ENCODE measurements at regions not wholly inside any gene's neighbourhood (a gene's known extent, or its start where the extent isn't known, plus 50 kb on each side); places are given as distances from the start of the nearest gene placed in this dataset.
"Not testable (repeated sequence)": the region's sequence is repeated elsewhere in the genome, so short reads cannot be mapped to it uniquely, and the experiment has no call there.

DNA sequence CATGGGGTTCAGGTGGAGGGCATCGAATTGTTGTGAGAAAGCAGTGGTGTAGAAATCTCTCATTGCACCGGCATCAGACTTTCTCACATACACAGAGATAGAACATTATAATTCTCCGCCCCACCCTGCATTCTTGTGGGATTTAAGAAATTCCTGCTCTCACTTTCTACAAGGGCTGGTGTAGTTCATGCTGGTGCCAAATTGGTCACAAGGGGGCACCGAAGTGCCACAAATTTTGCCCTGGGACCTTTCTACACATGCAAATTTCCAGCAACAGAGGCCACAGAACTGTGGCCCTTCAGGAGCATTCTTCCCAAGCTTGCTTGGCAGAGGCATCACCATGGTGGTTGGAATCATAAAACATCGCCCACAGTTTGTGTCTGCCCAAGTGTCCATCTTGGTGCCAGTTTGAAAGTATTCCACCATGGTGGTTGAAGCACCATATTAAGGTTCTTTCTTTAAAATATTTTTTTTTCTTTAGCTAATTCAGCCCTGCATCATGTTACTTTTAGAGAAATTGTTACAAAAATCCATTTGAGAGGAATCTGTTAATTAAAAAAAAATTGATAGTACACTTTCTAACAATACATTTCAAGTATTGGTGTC is 521.2 kb upstream of the FANCL start:
- no peak overlapping the region for H3K4me3 ChIP-seq (ENCODE audit: low read depth, low read length, poor library complexity, severe bottlenecking)
- H3K36me3 ChIP-seq (ENCODE audit: insufficient read depth, low read length), result no peaks in the 10 kb centered on the region
- H3K27me3 ChIP-seq (ENCODE audit: insufficient read depth, low read length), result no peaks in the 10 kb centered on the region
- no peak for TF ChIP-seq EZH2 (IDR thresholded peaks at IDR 0.05; ENCODE audit: borderline replicate concordance, low read length)
- TF ChIP-seq, protein P1, sequence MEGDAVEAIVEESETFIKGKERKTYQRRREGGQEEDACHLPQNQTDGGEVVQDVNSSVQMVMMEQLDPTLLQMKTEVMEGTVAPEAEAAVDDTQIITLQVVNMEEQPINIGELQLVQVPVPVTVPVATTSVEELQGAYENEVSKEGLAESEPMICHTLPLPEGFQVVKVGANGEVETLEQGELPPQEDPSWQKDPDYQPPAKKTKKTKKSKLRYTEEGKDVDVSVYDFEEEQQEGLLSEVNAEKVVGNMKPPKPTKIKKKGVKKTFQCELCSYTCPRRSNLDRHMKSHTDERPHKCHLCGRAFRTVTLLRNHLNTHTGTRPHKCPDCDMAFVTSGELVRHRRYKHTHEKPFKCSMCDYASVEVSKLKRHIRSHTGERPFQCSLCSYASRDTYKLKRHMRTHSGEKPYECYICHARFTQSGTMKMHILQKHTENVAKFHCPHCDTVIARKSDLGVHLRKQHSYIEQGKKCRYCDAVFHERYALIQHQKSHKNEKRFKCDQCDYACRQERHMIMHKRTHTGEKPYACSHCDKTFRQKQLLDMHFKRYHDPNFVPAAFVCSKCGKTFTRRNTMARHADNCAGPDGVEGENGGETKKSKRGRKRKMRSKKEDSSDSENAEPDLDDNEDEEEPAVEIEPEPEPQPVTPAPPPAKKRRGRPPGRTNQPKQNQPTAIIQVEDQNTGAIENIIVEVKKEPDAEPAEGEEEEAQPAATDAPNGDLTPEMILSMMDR (IDR thresholded peaks at IDR 0.05; ENCODE audit: low read length), result peak; percentile 73
- H3K79me2 ChIP-seq (ENCODE audit: insufficient read depth, low read length), result no peaks in the 10 kb centered on the region
- H2AFZ ChIP-seq (ENCODE audit: low read length), result no peak overlapping the region
- no peaks in the 10 kb centered on the region for H3K9me3 ChIP-seq (ENCODE audit: low read length)
- no peaks in the 10 kb centered on the region for H4K20me1 ChIP-seq (ENCODE audit: insufficient read depth, low read length)
- no peaks in the 10 kb centered on the region for H3F3A ChIP-seq (ENCODE audit: insufficient read depth, low read length)
- H3K9ac ChIP-seq (ENCODE audit: low read length), result no peak overlapping the region
- H3K27ac ChIP-seq (ENCODE audit: low read depth, low read length, poor library complexity, severe bottlenecking), result no peak overlapping the region
- H3K4me1 ChIP-seq (ENCODE audit: insufficient read depth, low read length, severe bottlenecking), result no peaks in the 10 kb centered on the region
- no peak overlapping the region for H3K4me2 ChIP-seq (ENCODE audit: low read length)
- no peaks in the 10 kb centered on the region for H3K9me2 ChIP-seq (ENCODE audit: low read depth, low read length)

DNA sequence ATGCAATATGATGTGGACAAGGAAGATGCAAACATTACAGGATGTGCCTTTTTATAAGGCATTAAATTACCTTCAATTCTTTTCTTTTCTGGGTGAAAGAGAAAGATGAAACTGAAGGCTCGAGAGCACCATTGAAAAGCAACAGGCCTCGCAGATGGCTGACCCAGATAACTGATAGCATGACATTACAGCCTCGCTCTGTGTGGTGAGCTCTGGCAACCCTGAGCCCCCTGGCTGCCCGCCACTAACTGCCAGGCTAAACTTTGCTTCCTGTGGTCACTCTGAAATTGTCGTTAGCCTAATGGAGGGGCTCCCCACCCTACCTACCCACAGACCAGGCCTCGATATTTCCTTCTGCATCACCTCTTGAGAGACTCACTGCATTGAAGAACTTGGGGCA is 516.8 kb upstream of the FANCL start:
- H3K4me2 ChIP-seq (ENCODE audit: low read length), result no peak overlapping the region
- H3F3A ChIP-seq (ENCODE audit: insufficient read depth, low read length), result no peaks in the 10 kb centered on the region
- no peaks in the 10 kb centered on the region for H3K9me3 ChIP-seq (ENCODE audit: low read length)
- TF ChIP-seq EZH2 (IDR thresholded peaks at IDR 0.05; ENCODE audit: borderline replicate concordance, low read length), result no peak
- TF ChIP-seq, protein P1 (IDR thresholded peaks at IDR 0.05; ENCODE audit: low read length), result no peak
- no peak overlapping the region for H3K9ac ChIP-seq (ENCODE audit: low read length)
- H3K4me1 ChIP-seq (ENCODE audit: insufficient read depth, low read length, severe bottlenecking), result no peaks in the 10 kb centered on the region
- no peaks in the 10 kb centered on the region for H3K9me2 ChIP-seq (ENCODE audit: low read depth, low read length)
- H3K36me3 ChIP-seq (ENCODE audit: insufficient read depth, low read length), result no peaks in the 10 kb centered on the region
- no peaks in the 10 kb centered on the region for H4K20me1 ChIP-seq (ENCODE audit: insufficient read depth, low read length)
- H3K79me2 ChIP-seq (ENCODE audit: insufficient read depth, low read length), result no peaks in the 10 kb centered on the region
- H2AFZ ChIP-seq (ENCODE audit: low read length), result no peak overlapping the region
- H3K27ac ChIP-seq (ENCODE audit: low read depth, low read length, poor library complexity, severe bottlenecking), result no peak overlapping the region
- no peak overlapping the region for H3K4me3 ChIP-seq (ENCODE audit: low read depth, low read length, poor library complexity, severe bottlenecking)
- no peaks in the 10 kb centered on the region for H3K27me3 ChIP-seq (ENCODE audit: insufficient read depth, low read length)

DNA sequence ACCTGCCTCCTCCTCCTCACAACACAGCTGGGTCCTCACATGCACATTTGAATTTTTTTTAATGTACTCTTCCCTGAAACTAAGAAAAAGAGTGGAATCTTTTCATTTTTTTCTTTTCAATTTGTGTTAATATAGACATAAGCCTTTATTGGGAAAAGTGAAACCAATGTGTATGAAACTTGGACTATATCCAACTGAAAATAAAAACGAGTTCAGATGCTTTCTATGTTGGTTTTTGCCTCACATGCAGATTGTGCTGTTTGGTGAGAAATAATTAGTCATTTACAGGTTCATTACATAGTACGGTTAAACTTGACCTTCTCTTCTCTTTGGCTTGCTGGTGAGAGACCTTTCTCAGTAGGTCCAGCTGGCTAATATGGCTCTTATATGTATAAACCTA is 515.2 kb upstream of the FANCL start:
- no peaks in the 10 kb centered on the region for H3K4me1 ChIP-seq (ENCODE audit: insufficient read depth, low read length, severe bottlenecking)

DNA sequence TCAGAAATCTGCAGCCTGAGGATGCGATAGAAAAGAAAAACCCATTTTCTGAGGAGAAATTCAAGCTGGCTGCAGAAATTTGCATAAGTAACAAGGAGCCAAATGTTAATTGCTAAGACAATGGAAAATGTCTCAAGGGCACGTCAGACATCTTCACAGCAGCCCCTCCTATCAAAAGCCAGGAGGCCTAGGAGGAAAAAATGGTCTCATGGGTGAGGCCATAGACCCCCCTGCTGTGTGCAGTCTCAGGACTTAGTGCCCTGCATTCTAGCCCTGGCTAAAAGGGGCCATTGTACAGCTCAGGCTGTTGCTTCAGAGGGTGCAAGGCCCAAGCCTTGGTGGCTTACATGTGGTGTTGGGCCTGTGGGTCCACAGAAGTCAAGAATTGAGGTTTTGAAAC is 511.4 kb upstream of the FANCL start:
- H4K20me1 ChIP-seq (ENCODE audit: insufficient read depth, low read length); H3K36me3 ChIP-seq (ENCODE audit: insufficient read depth, low read length); H3K4me1 ChIP-seq (ENCODE audit: insufficient read depth, low read length, severe bottlenecking); H3F3A ChIP-seq (ENCODE audit: insufficient read depth, low read length); H3K4me3 ChIP-seq (ENCODE audit: low read depth, low read length, poor library complexity, severe bottlenecking); H3K79me2 ChIP-seq (ENCODE audit: insufficient read depth, low read length); H3K4me2 ChIP-seq (ENCODE audit: low read length); H3K9ac ChIP-seq (ENCODE audit: low read length); H3K27me3 ChIP-seq (ENCODE audit: insufficient read depth, low read length); H3K27ac ChIP-seq (ENCODE audit: low read depth, low read length, poor library complexity, severe bottlenecking); H3K9me2 ChIP-seq (ENCODE audit: low read depth, low read length); H2AFZ ChIP-seq (ENCODE audit: low read length); H3K9me3 ChIP-seq (ENCODE audit: low read length): not testable (repeated sequence)

More for the DNA sequence above, 515.2 kb upstream of the FANCL start:
- TF ChIP-seq, protein P1 (IDR thresholded peaks at IDR 0.05; ENCODE audit: low read length), result no peak
- TF ChIP-seq EZH2 (IDR thresholded peaks at IDR 0.05; ENCODE audit: borderline replicate concordance, low read length), result no peak
- H4K20me1 ChIP-seq (ENCODE audit: insufficient read depth, low read length), result no peaks in the 10 kb centered on the region
- H3K9me3 ChIP-seq (ENCODE audit: low read length), result no peaks in the 10 kb centered on the region
- H3K9ac ChIP-seq (ENCODE audit: low read length), result no peak overlapping the region
- no peak overlapping the region for H3K4me3 ChIP-seq (ENCODE audit: low read depth, low read length, poor library complexity, severe bottlenecking)
- H2AFZ ChIP-seq (ENCODE audit: low read length), result no peak overlapping the region
- no peaks in the 10 kb centered on the region for H3K36me3 ChIP-seq (ENCODE audit: insufficient read depth, low read length)
- no peaks in the 10 kb centered on the region for H3K79me2 ChIP-seq (ENCODE audit: insufficient read depth, low read length)
- no peak overlapping the region for H3K27ac ChIP-seq (ENCODE audit: low read depth, low read length, poor library complexity, severe bottlenecking)
- H3K9me2 ChIP-seq (ENCODE audit: low read depth, low read length), result no peaks in the 10 kb centered on the region
- H3K27me3 ChIP-seq (ENCODE audit: insufficient read depth, low read length), result no peaks in the 10 kb centered on the region
- no peaks in the 10 kb centered on the region for H3F3A ChIP-seq (ENCODE audit: insufficient read depth, low read length)
- no peak overlapping the region for H3K4me2 ChIP-seq (ENCODE audit: low read length)

DNA sequence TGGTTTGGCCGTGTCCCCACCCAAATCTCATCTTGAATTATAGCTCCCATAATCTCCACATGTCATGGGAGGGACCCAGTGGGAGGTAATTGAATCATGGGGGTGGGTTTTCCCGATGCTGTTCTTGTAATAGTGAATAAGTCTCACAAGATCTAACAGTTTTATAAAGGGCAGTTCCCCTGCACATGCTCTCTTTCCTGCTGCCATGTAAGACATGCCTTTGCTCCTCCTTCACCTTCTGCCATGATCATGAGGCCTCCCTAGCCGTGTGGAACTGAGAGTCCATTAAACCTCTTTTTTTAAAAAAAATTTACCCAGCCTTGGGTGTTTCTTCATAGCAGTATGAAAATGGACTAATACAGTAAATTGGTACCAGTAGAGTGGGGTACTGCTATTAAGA is 510.6 kb upstream of the FANCL start:
- H3F3A ChIP-seq (ENCODE audit: insufficient read depth, low read length); H3K36me3 ChIP-seq (ENCODE audit: insufficient read depth, low read length); H3K9me3 ChIP-seq (ENCODE audit: low read length); H3K9me2 ChIP-seq (ENCODE audit: low read depth, low read length); H4K20me1 ChIP-seq (ENCODE audit: insufficient read depth, low read length); H3K79me2 ChIP-seq (ENCODE audit: insufficient read depth, low read length); H3K4me2 ChIP-seq (ENCODE audit: low read length); H3K27me3 ChIP-seq (ENCODE audit: insufficient read depth, low read length); H3K27ac ChIP-seq (ENCODE audit: low read depth, low read length, poor library complexity, severe bottlenecking); H3K4me3 ChIP-seq (ENCODE audit: low read depth, low read length, poor library complexity, severe bottlenecking); H3K9ac ChIP-seq (ENCODE audit: low read length); H3K4me1 ChIP-seq (ENCODE audit: insufficient read depth, low read length, severe bottlenecking); H2AFZ ChIP-seq (ENCODE audit: low read length): not testable (repeated sequence)

All from OCI-LY1 (cell line).